Esophagus squamous epithelium (tissue), 5 donors: ENCODE measurements at regions not wholly inside any gene's neighbourhood (a gene's known extent, or its start where the extent isn't known, plus 50 kb on each side); places are given as distances from the start of the nearest gene placed in this dataset.

Experiments
- DNase-seq: peaks from one replicate; lab custom pipeline; 2025; lab: John Stamatoyannopoulos, UW
- H3K27ac ChIP-seq, 4 donors: fragments of 200-600 bp; sonication (generic); one replicate each; pipeline ENCODE4 v1.5.1; 2016 to 2019; ENCODE audit warnings: mild to moderate bottlenecking in 1 of 4
- H3K27me3 ChIP-seq, 4 donors: fragments of 200-600 bp; sonication (generic); 1 replicate in 3 of 4; 2 replicates in 1 of 4; pipeline versions ENCODE4 v1.5.1 to v1.6.0; 2017 to 2021; ENCODE audit warnings: antibody characterized with exemption in 1 of 4
- H3K36me3 ChIP-seq, 3 donors: fragments of 200-600 bp; sonication (generic); one replicate each; pipeline ENCODE4 v1.5.1; 2016 to 2019
- H3K4me1 ChIP-seq, 3 donors: fragments of 200-600 bp; sonication (generic); one replicate each; pipeline ENCODE4 v1.5.1; 2017 to 2019
- H3K4me3 ChIP-seq, 4 donors: fragments of 200-600 bp; sonication (generic); 1 replicate in 3 of 4; 2 replicates in 1 of 4; pipeline ENCODE4 v1.5.1; 2016 to 2019; ENCODE audit warnings: mild to moderate bottlenecking in 2 of 4, moderate library complexity in 1 of 4
- H3K9me3 ChIP-seq, 3 donors: fragments of 200-600 bp; sonication (generic); one replicate each; pipeline ENCODE4 v1.5.1; 2016 to 2019
- POLR2A ChIP-seq, 4 donors: fragments of 450-650 bp; IDR thresholded peaks; one replicate each; pipeline ENCODE4 v1.6.1; 2017; ENCODE audit warnings: antibody characterized with exemption in 4 of 4, mild to moderate bottlenecking in 4 of 4, moderate library complexity in 3 of 4
- WGBS, 2 donors: methylation state at CpG; one replicate each; pipeline ENCODE4 v1.1.5; 2018; 5-methylcytosine and 5-hydroxymethylcytosine counted together
- intact Hi-C: fragments of 100-400 bp; cut with DNase I; formaldehyde crosslinking; loops from one replicate; pipeline ENCODE4 v1.15.0; 2022
- TF ChIP-seq, protein P1 (sequence below), 6 experiments: fragments of 450-650 bp in 4 of 6; fragments of 200-600 bp in 2 of 6; sonication (generic) in 2 of 6; IDR thresholded peaks; one replicate each; pipeline ENCODE4 v1.5.1; 2016 to 2019; ENCODE audit warnings: antibody characterized with exemption in 6 of 6, mild to moderate bottlenecking in 4 of 6, moderate library complexity in 4 of 6
- donor health status: DM: yes; HTN: yes; CAD: no.

DNA sequence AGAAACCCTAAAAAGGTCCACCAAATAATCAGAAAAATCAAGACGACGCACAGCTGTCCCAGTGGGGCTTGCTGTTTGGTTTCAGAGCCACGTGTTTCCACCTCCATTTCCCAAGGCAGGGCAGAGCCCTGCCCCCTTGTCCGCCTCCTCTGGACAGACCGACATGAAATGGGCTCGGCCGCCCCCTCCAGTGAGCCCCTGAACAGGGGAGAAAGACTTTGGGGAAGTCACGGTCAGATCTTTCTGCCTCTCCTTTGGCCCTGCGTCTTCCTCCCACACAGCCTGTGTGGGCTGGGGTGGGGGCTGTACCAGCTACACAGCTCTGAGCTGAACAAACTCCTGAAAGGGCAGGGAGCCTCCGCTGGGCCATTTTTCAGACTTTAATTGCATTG, 230.7 kb downstream of the ENGASE start:
- Histone ChIP-seq H3K4me3 (no peak overlapping the region), H3K36me3 (no peaks in the 10 kb centered on the region), H3K4me1 (peaks cover 0 to 24% (median 0%) of the 10 kb centered on the region in 3 donors), H3K27me3 (peaks cover 0 to 77% (median 0%) of the 10 kb centered on the region in 4 donors), H3K27ac (no peak overlapping the region), H3K9me3 (no peaks in the 10 kb centered on the region)
- WGBS, 2 donors: 33 to 43% methylated on average over 4 to 9 of the region's 10 CpGs
- intact Hi-C loops: no loop called here
- no peak for DNase-seq
- no peak for TF ChIP-seq POLR2A (IDR thresholded peaks at IDR 0.05)
- TF ChIP-seq, protein P1, sequence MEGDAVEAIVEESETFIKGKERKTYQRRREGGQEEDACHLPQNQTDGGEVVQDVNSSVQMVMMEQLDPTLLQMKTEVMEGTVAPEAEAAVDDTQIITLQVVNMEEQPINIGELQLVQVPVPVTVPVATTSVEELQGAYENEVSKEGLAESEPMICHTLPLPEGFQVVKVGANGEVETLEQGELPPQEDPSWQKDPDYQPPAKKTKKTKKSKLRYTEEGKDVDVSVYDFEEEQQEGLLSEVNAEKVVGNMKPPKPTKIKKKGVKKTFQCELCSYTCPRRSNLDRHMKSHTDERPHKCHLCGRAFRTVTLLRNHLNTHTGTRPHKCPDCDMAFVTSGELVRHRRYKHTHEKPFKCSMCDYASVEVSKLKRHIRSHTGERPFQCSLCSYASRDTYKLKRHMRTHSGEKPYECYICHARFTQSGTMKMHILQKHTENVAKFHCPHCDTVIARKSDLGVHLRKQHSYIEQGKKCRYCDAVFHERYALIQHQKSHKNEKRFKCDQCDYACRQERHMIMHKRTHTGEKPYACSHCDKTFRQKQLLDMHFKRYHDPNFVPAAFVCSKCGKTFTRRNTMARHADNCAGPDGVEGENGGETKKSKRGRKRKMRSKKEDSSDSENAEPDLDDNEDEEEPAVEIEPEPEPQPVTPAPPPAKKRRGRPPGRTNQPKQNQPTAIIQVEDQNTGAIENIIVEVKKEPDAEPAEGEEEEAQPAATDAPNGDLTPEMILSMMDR (IDR thresholded peaks at IDR 0.05): no peak

GRCh38 chr17:79304884-79305283, 230.3 kb downstream of the ENGASE start:
- H3K9me3 ChIP-seq: no peaks in the 10 kb centered on the region
- DNase-seq: no peak
- no peak overlapping the region for H3K4me3 ChIP-seq
- 25 to 42% methylated on average over 4 to 9 of the region's 13 CpGs for WGBS, 2 donors
- H3K27me3 ChIP-seq: peaks cover 0 to 76% (median 0%) of the 10 kb centered on the region in 4 donors
- no peaks in the 10 kb centered on the region for H3K36me3 ChIP-seq
- TF ChIP-seq, protein P1 (IDR thresholded peaks at IDR 0.05): no peak
- no peak for TF ChIP-seq POLR2A (IDR thresholded peaks at IDR 0.05)
- intact Hi-C loops: no loop called here
- peaks cover 0 to 24% (median 0%) of the 10 kb centered on the region in 3 donors for H3K4me1 ChIP-seq
- H3K27ac ChIP-seq: no peak overlapping the region

DNA sequence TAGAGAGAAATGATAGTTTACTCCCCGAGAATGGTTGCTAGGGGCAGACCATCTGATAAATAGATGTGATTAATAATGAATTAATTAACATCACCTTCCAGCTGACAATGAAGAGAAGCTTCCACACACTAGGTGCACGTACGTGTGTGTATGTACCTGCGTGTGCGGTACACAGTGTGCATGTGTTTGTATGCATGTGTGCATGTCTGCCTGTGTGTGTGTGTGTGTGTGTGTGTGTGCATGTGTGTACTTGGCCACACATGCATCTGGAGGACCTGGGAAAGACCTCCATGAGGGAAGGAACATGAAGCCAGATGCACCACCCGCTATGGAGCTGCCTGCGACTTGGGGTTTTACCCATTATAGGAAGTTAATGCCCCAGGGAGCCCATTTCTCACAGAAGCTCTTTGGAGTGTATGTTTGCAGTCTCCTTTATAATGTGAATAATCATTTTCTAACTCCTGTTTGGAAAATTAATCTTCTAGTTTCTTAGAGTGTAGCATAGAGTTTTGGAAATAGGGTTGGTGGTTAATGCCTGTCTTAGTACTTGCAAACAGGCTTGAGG, 229.1 kb downstream of the ENGASE start:
- Histone ChIP-seq H3K27me3 (peaks cover 0 to 78% (median 0%) of the 10 kb centered on the region in 4 donors), H3K9me3 (no peaks in the 10 kb centered on the region), H3K27ac (no peak overlapping the region), H3K36me3 (no peaks in the 10 kb centered on the region), H3K4me1 (peaks cover 0 to 24% (median 0%) of the 10 kb centered on the region in 3 donors), H3K4me3 (no peak overlapping the region)
- DNase-seq: no peak
- TF ChIP-seq POLR2A (IDR thresholded peaks at IDR 0.05): no peak
- intact Hi-C loops: no loop called here
- WGBS, 2 donors: 65 to 71% methylated on average over 7 of the region's 7 CpGs

DNA sequence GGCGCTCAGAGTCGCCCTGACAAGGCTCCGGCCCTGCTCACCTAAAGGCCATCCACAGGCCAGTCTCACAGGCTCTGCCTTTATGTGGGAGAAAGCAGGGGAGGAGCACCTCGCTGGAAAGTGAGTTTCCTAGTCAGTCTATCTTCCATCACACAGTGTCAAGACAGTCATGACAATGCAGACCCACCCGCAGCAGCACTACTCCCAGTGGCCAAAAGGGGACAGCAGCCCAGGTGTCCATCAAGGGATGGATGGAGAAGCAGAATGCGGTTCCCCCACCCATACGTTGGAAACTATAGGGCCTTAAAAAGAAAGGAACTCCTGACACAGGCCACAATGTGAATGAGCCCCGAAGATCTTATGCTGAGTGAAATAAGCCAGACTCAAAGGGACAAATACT, 226.8 kb downstream of the ENGASE start:
- DNase-seq: no peak
- H3K4me3 ChIP-seq: no peak overlapping the region
- no peaks in the 10 kb centered on the region for H3K36me3 ChIP-seq
- 52 to 58% methylated on average over 4 to 5 of the region's 8 CpGs for WGBS, 2 donors
- H3K27me3 ChIP-seq: peaks cover 0 to 80% (median 0%) of the 10 kb centered on the region in 4 donors
- TF ChIP-seq, protein P1 (IDR thresholded peaks at IDR 0.05): no peak
- no peak for TF ChIP-seq POLR2A (IDR thresholded peaks at IDR 0.05)
- no peaks in the 10 kb centered on the region for H3K9me3 ChIP-seq
- intact Hi-C loops: no loop called here
- H3K27ac ChIP-seq: no peak overlapping the region
- peaks cover 0 to 14% (median 0%) of the 10 kb centered on the region in 3 donors for H3K4me1 ChIP-seq

- no peaks in the 10 kb centered on the region for H3K9me3 ChIP-seq
- no peak for DNase-seq
- TF ChIP-seq, protein P1 (IDR thresholded peaks at IDR 0.05): no peak
- no peak for TF ChIP-seq POLR2A (IDR thresholded peaks at IDR 0.05)
- no peaks in the 10 kb centered on the region for H3K4me1 ChIP-seq
- H3K4me3 ChIP-seq: no peak overlapping the region
- H3K27ac ChIP-seq: no peak overlapping the region
- H3K27me3 ChIP-seq: peaks cover 0 to 76% (median 0%) of the 10 kb centered on the region in 4 donors
- H3K36me3 ChIP-seq: no peaks in the 10 kb centered on the region
- WGBS, 2 donors: 72% methylated on average over 7 of the region's 7 CpGs
- intact Hi-C loops: no loop called here
Observed at GRCh38 chr17:79299349-79299748, 224.7 kb downstream of the ENGASE start.
